ENCODE measurements at regions not wholly inside any gene's neighbourhood (a gene's known extent, or its start where the extent isn't known, plus 50 kb on each side); places are given as distances from the start of the nearest gene placed in this dataset.

- TF ChIP-seq EZH2phosphoT487 (IDR thresholded peaks at IDR 0.05; ENCODE audit: low read depth) (no peak), CTCF (IDR thresholded peaks at IDR 0.05; ENCODE audit: low read depth, low read length) (no peak)
These were observed 655.0 kb downstream of the QKI start for GRCh38 chr6:164069350-164069990.
